Astrocyte (in vitro differentiated cells and primary cell): ENCODE measurements at regions not wholly inside any gene's neighbourhood (a gene's known extent, or its start where the extent isn't known, plus 50 kb on each side); places are given as distances from the start of the nearest gene placed in this dataset.

ENCODE experiments used
- EZH2 ChIP-seq: IDR thresholded peaks from 2 replicates; pipeline ENCODE4 v1.6.1; 2012; ENCODE audit warnings: mild to moderate bottlenecking, low read length, inconsistent platforms; ENCODE audit not compliant: insufficient read depth
- TF ChIP-seq, protein P1 (sequence below): IDR thresholded peaks from 2 replicates; pipeline ENCODE4 v1.5.1; 2011; ENCODE audit warnings: low read depth, mild to moderate bottlenecking, inconsistent platforms, low read length, moderate library complexity; ENCODE audit not compliant: insufficient read depth

DNA sequence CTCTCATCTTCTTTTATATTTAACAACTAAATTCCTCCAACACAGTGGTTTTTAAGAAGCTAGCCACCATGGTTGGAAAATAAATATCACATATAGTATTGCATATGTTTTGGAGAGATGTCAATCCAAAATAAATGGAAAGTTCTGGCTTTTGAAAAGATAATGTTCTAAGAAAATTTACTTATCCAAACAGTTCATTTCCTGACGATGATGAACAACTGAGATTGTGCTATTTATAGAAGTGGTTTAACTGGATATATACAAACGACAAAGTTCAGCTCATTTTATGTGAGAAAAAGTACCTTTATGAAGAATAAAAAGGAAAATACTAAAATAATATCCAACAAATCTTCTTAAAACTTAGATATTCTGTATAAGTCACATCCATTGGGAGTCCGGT, 174.7 kb downstream of the MZT1 start:
- TF ChIP-seq, protein P1, sequence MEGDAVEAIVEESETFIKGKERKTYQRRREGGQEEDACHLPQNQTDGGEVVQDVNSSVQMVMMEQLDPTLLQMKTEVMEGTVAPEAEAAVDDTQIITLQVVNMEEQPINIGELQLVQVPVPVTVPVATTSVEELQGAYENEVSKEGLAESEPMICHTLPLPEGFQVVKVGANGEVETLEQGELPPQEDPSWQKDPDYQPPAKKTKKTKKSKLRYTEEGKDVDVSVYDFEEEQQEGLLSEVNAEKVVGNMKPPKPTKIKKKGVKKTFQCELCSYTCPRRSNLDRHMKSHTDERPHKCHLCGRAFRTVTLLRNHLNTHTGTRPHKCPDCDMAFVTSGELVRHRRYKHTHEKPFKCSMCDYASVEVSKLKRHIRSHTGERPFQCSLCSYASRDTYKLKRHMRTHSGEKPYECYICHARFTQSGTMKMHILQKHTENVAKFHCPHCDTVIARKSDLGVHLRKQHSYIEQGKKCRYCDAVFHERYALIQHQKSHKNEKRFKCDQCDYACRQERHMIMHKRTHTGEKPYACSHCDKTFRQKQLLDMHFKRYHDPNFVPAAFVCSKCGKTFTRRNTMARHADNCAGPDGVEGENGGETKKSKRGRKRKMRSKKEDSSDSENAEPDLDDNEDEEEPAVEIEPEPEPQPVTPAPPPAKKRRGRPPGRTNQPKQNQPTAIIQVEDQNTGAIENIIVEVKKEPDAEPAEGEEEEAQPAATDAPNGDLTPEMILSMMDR: no peak
- TF ChIP-seq EZH2: no peak
